Colon (tissue), 2 donors: ENCODE measurements at regions not wholly inside any gene's neighbourhood (a gene's known extent, or its start where the extent isn't known, plus 50 kb on each side); places are given as distances from the start of the nearest gene placed in this dataset.
"Not testable (repeated sequence)": the region's sequence is repeated elsewhere in the genome, so short reads cannot be mapped to it uniquely, and the experiment has no call there.

ENCODE experiments used
- FAIRE-seq: peaks from 2 replicates; lab custom pipeline; 2012; peaks lifted over from hg19 to GRCh38; lab: Jason Lieb, UNC
- donor health status: control.
- donor health status: control.

- no peak for FAIRE-seq
Measured at GRCh38 chr2:7430421-7430868, 513.2 kb downstream of the RNF144A start.

- no peak for FAIRE-seq
Measured at GRCh38 chr2:7430869-7431641, 513.8 kb downstream of the RNF144A start.

- no peak for FAIRE-seq
Measured at GRCh38 chr2:7432436-7432835, 515.2 kb downstream of the RNF144A start.

DNA sequence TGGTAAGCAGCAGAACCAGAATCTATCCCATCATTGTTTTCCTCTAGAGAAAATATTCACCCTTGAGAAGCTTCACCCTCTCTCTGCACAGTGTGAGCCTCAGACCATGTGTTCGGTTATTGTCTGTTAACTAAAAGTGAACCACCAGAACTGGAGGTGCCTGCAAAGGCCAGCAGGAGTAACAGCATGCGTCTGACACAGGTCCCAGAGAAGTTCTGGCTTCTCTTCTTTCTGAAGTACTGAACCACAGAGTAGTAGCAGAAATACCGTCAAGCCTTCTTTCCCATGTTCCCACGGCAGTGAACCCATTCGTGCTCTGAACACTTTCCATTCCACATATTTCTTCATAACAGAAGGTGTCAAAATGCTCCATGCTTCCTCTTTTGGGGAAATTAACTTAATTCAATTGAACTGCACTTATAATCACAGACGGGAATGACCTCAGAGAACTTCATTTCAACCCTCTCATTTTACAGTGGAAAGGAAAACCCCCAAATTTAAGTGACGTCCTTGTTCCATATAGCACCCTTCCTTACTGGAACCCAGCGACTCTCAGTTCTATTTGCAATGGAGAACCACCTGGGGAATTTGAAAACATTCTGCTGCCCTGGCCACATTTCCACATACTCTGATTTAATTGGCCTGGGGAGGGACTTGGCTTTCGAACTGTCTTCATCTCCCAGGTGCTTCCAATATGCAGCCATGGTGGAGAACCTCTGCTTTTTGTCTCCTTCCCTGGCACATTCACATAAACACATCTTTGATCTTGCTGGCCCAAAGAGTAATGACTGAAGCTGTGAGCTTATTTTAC is 519.1 kb downstream of the RNF144A start:
- FAIRE-seq: no peak

DNA sequence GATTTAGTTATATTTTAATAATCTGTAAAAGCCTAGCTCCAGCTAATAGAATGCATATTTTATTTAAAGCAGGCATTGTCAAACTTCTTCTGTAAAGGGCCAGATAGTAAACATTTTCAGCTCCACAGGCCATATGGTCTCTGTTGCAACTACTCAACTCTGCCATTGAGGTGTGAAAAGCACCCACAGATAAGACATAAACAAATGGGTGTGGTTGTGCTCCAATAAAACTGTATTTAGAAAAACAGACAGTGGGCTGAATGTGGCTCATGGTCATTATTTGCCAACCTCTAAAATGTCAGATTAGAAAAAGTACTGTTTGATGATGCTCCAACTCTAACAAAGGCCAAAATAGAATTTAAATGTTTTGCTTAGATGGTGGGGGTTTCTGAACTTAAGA is 519.9 kb downstream of the RNF144A start:
- FAIRE-seq: no peak

DNA sequence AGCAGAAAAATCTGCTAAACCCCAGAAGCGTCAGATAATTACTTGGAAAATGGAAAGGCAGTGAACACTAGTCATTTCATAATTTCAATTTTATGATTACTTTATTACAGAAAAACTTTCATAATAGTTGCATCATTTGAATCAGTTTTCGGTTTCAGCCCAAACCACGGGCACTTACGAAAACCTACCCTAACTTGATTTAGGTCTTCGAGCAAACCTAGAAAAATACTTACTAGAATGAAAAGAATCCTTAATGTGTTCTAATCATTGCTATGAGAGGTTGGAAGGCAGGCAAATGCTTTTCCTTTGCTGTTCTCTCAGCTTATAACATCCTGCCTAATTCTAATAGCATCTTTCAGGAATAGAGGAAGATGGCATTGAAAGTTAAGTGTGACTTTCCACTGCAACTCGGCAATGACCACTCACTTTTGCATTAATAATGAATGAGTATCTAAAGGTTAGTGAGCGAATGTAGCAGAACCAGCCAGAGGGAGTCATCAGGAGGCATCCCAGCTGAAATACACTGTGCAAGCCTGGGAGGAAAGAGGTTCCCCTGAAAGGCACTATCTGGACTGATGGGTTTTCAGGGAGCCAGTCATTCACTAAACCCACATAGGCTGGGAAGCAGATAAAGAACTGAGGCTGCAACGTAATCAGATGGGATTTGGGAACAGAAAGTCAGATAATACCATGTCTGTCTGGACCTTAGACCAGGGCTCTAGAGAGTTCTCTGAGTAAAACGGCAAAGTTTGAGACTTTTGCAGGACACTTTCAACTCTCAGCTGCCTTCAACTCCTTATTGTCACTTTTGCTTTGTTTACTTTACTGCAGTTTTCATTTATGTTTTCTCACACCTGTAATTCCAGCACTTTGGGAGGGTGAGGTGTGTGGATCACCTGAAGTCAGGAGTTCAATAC is 520.8 kb downstream of the RNF144A start:
- no peak for FAIRE-seq

- no peak for FAIRE-seq
Measured at GRCh38 chr2:7438855-7439254, 521.6 kb downstream of the RNF144A start.

DNA sequence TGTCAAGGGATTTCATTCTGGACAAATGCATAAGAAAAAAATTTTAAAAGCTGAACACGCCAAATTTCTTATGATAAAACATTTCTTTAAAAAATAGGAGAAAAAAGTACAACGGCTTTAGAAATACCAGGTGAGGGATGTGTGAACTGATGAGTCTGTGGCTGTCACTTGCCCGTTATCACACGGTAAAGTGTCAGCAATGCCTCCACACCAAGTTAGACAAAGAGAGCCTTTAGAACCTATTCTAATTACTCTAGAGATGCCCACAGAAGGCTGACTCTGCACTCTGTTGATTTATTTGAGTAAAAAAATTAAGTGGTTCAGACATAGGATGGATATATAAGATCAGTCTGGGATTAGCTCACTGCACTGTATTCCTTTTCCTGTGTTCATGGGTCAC is 523.8 kb downstream of the RNF144A start:
- FAIRE-seq: no peak

DNA sequence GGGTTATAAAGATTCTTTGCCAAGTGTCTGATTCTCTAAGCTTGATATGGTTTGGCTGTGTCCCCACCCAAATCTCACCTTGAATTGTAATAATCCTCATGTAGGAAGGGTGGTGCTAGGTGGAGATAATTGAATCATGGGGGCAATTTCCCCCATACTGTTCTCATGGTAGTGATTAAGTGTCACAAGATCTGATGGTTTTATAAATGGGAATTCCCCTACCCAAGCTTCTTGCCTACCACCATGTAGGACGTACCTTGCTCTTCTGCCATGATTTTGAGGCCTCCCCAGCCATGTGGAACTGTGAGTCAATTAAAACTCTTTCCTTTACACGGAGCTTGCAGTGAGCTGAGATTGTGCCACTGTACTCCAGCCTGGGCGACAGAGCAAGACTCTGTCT is 524.6 kb downstream of the RNF144A start:
- not testable (repeated sequence) for FAIRE-seq

DNA sequence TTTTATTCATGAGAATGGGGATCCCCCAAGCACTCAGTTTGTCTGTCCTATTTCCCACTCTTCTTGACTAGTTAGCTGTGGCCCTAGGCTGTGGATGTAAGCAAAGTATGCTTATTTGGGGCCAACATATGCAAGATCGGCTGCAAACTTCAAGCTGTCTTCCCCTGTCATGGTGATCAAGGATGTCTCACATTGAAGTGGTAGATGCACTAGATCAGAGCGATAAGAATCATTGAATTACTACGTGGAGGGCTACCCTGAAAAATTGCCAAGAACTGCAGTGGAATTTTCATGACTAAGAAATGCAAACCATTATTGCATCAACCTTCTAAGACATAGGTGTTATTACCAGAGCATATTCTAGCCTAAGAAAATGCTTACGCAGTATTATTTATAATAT is 527.4 kb downstream of the RNF144A start:
- no peak for FAIRE-seq

- no peak for FAIRE-seq
Measured at GRCh38 chr2:7448578-7449264, 531.5 kb downstream of the RNF144A start.

- no peak for FAIRE-seq
Measured at GRCh38 chr2:7449298-7449697, 532.1 kb downstream of the RNF144A start.

- FAIRE-seq: no peak
Measured at GRCh38 chr2:7450188-7450832, 533.1 kb downstream of the RNF144A start.

- no peak for FAIRE-seq
Measured at GRCh38 chr2:7450833-7451190, 533.6 kb downstream of the RNF144A start.

GRCh38 chr2:7452110-7452876 is 535.1 kb downstream of the RNF144A start:
- FAIRE-seq: no peak

- FAIRE-seq: no peak
Measured at GRCh38 chr2:7454592-7454991, 537.4 kb downstream of the RNF144A start.

GRCh38 chr2:7456762-7457161 is 539.5 kb downstream of the RNF144A start:
- no peak for FAIRE-seq

GRCh38 chr2:7458066-7458465 is 540.9 kb downstream of the RNF144A start:
- FAIRE-seq: no peak

DNA sequence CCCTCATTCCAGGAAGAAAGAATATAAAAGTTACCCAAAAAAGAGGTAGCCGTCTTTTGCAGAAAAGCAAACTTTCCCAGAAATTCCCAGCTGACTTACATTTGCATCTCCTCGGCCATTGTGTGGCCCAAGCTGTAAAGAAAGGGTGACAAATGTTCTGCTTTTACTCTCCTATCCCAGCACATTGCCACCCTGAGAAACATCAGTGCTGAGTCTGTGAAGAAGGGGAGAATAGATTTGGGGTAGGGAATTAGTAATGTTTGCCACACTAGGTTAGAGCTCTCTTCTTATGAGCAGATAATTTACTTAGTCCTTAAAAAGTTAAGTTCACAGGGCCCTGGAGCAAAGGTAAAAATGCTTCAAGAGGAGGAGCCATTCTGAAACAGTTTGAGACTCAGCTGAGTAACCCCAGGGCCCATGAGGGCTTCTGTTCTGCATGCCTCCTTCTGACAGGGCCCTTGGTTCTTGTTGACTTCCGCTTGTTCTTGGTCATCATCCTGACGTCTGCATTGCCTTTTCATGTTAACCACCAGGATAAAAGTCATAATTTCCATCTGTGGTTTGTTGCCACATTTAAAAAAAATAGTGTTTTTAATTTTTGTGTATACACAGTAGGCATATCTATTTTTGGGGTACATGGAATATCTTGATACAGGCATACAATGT is 550.7 kb downstream of the RNF144A start:
- no peak for FAIRE-seq

DNA sequence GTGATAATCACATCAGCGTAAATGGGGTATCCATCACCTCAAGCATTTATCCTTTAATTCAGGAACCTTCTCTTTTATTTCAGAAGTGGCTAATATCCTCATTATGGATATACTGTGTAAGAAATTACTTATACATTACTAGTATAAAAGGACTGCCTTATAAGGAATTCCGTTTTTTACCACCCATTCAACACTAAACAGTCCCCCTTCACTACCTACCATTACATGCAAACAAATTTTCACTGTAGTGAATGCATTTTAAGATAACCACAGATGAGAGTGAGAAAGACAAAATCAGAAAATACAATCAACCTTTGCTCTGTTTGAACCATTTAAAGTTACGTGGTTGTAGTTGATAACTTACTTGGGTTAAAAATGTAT is 551.2 kb downstream of the RNF144A start:
- FAIRE-seq: no peak
